NCI-H460 (cell line): ENCODE measurements at regions not wholly inside any gene's neighbourhood (a gene's known extent, or its start where the extent isn't known, plus 50 kb on each side); places are given as distances from the start of the nearest gene placed in this dataset.

Experiments used
- DNase-seq: peaks from one replicate; pipeline ENCODE4 v3.0.0-alpha.2; 2016; ENCODE audit warnings: low read depth; ENCODE audit errors: extremely low read depth

DNA sequence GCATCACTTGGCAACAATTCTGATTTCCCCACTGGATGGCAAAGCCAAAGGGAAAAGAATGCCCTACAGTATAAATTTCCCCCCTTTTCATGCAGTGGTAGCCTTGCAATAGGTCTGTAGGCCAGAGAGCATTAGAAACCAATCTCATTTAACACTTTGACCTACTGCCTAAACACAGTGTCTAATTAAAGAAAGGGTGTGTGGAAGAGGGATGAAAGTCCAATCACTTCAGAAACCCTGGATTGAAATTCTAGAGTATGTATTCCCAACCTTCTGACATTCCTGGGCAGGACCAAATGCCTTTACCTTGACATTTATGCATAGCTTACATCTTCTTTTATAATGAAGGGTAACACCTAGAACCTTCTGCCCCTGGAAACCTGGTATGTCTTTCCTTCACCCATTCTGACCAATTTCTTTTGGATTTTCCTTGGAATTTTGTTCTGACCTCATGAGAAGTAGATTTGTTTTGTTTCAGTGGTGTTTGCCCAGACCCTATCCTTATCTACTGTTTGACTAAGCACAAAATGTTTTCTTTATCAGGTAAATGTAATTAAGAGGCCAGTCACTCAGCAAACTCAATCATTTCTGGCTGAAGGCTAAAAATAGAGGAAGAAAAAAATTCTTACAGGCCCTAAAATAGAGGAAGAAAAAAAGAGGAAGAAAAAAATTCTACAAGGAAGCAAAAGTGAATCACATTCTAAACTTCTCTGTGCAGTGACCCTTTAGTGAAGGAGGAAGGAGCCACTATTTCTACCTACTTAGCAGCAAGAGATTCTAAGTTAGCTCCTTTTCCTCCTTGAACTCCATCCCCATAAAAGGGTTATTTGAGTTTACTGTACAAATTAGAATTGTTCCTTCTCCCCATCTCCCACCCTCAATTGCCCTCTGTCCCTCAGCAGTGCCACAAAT, 129.5 kb upstream of the DSCAM start:
- DNase-seq = no peak

- DNase-seq = no peak
These were observed 138.4 kb upstream of the DSCAM start for GRCh38 chr21:40985370-40985769.

DNA sequence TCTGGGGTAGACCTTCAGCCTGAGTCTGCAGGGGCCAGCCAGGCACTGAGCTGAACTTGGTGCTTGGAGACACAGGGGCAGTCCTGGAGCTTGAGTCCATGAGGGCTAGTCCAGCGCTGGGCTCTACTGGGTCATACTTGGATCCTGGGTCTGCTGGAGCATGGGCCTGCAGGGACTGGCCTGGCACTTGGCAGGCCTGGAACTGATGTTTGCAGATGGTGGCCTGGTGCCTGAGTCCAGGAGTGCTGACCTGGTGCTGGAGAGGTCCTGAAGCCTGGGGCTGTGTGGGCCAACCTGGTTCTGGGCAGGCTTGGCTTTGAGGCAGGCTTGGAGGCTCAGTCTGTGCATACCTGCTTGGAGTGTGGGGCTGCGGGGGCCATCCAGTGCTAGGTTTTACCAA, 143.4 kb upstream of the DSCAM start:
- no peak for DNase-seq

GRCh38 chr21:40997831-40998230, 150.9 kb upstream of the DSCAM start:
- DNase-seq = no peak

DNA sequence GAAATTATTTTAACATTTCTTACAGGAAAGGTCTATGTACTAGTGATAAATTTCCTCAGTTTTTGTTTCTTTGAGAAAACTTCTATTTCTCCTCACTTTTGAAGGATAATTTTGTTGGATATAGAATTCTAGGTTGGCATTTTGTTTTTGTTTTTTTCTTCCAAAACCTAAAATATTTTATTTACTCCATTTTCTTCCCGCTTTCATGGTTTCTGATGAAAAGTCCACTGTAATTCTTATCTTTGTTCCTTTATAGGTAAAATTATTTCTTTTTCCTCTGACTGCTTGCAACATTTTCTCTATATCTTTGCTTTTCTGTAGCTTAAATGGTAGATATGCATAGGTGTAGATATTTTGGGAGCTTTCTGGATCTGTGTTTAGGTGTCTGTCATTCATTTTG, 153.9 kb upstream of the DSCAM start:
- no peak for DNase-seq

- no peak for DNase-seq
These were observed 159.7 kb upstream of the DSCAM start for GRCh38 chr21:41006636-41007035.

DNA sequence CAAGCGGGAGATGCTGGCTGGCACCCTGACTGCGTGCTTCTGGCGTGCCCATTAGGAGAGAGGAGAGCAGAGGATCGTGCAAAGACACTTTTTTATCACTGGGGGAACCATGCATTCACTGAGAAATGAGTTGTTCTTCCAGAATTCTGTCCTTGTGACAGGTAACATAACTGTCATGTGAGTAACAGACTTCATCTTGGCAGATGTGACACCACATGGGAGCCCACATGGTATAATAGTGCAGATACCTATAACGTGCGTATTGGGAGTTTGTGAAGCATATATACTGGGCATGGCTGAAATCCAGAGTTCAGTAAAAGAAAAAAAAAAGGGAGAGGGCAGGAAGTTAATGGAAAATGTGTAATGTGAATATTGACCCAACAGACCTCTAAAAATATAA, 159.6 kb upstream of the BACE2 start:
- no peak for DNase-seq

GRCh38 chr21:41008974-41009373, 159.0 kb upstream of the BACE2 start:
- no peak for DNase-seq

- no peak for DNase-seq
These were observed 158.4 kb upstream of the BACE2 start for GRCh38 chr21:41009398-41010100.

- DNase-seq = no peak
These were observed 157.9 kb upstream of the BACE2 start for GRCh38 chr21:41010101-41010435.

- DNase-seq = no peak
These were observed 156.7 kb upstream of the BACE2 start for GRCh38 chr21:41011098-41011731.

DNA sequence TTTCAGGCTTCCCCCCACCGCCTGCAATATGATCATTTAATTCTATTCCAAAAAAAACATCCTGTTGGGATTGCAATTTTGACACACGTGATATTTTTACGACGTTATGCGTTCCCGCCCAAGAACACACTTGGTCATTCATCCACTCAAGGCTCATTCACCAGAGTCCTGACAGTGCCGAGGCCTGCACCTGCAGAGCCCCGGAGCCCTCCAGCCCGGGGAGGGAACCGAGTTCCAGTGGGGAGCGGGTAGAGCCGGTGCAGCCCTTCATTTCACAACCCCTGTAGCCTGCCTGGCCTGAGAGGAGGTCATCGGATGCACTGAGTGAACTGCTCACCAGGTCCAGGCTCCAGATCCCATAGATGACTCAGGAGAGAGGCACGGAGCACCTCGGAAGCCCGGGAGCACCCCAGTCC, 156.0 kb upstream of the BACE2 start:
- no peak for DNase-seq

- DNase-seq = no peak
These were observed 155.5 kb upstream of the BACE2 start for GRCh38 chr21:41012425-41012824.

- DNase-seq = no peak
These were observed 151.5 kb upstream of the BACE2 start for GRCh38 chr21:41016472-41016871.

DNA sequence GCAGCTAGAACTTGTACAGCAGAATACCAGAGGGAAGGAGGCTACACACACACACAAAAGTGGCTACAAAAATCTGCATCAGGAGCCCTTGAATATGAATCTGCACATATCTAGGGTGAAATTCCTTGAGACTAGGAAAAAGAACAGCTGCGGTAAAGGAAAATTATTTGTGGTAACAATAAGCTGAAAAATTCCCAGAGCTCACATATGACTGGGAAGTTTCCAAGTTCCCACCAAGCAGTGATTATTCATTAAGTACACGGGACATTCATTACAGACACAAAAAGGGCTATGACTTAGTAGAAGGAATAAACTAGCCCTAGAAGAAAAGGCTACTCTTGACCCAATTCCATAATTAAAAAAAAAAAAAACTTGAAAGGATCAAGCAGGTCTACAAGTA, 149.5 kb upstream of the BACE2 start:
- DNase-seq = no peak

DNA sequence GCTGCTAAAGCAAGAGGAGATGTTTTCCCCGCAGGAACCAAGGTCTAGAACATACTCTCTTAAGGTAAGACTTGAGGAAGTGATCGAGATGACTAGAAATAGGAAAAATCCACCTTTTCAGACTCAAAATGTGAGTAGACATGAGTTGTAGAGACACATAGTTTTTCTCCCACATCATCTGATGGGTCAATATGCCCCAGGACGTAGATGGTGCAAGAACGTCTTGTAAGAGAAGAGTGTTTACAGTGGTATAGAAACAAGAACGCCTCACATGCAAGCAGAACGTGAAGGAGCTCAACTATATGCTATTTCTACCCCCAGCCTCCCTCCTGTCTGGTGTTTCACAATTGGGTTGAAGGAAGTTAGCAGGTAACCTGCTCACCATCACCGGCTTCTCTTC, 144.0 kb upstream of the BACE2 start:
- DNase-seq = no peak

GRCh38 chr21:41024341-41024740, 143.6 kb upstream of the BACE2 start:
- no peak for DNase-seq

DNA sequence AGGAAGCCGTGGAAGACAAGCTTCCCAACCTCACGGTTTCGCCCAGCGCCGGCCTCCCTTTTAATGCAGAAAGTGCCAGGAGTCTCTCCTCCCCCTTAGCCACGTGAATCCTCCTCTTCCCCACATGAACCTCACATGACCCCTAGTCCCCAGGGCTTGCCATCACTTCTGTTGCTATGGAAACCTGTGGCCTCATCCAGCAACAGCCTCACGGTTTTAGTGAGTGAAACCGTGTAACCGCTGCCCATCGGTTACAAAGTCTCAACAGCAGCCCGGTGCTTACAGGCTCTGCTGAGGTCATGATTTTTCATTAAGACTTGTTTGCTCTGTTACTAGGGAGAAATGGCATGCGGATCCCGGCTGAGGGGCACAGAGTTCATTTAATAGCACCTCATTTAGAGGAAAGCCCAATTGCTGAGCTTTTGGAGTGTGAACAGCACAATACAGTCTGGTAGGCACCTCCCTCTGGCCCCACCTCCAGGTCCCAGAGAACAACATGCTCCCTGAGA, 143.2 kb upstream of the BACE2 start:
- DNase-seq = no peak

DNA sequence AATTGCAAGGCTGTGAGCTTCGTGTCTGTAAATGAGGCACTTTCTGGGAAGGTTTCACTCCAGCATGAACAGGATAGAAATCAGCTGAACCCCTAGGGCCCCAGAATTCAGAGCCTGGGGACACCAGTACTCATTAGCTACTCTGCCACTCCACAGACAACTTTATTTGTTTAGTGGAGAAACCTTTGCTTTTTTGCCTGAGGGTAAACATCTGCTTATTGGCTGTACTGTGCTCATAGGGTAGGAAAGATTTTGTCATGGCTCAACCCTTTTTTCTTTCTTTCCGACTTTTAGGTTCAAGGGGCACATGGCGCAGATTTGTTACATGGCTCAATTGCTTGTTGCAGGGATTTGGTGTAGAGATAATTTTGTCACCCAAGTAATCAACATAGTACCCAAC, 138.4 kb upstream of the BACE2 start:
- no peak for DNase-seq

DNA sequence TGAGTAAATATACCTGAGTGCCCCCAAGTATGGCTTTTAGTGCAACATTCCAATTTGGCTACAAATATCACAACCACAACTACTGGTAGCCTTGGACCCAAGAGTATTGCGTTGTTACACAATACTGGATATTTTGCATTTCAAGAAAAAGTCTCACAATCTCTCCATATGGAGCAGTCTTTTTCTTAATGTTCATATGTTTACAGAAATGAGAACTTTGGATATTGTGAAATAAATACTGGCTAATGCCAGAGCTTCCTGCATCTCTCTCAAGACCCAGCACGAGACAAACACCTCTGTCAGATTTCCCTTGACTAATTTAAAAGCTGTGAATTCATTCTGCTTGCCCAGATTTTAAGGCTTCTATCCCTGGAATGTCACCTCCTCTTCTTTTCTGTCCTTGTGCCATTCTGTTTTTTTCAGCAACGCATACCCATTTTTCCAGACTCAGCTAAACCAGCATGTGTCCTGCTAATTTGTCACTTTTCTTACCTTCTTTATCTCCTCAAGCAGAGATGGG, 136.2 kb upstream of the BACE2 start:
- no peak for DNase-seq

DNA sequence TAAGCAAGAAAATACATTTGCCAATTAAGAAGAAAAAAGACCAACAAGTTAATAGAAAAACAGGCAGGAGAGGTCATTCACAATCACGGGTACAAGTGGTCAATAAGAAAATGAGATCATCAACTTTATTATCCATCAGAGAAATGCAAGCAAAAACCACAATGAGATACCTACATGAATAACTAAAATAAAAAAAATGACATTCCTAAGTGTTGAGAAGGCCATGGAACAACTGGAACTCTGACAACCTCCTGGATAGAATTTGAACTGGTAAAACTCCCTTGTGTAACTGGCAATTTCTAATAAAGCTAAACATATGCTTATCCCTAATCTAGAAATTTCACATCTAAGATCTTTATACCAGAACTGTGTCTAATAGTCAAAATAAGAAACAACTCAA, 135.4 kb upstream of the BACE2 start:
- no peak for DNase-seq
